T-cell (primary cell): ENCODE measurements at regions not wholly inside any gene's neighbourhood (a gene's known extent, or its start where the extent isn't known, plus 50 kb on each side); places are given as distances from the start of the nearest gene placed in this dataset.

Experiments
- ATAC-seq, 4 experiments: fragments of 200-7000 bp in 3 of 4; fragments of 150-1000 bp in 1 of 4; cut with Tn5 transposase; replicated peaks in 1 of 4; 1 replicate in 3 of 4; 2 replicates in 1 of 4; pipeline ENCODE4 v1.10.0; 2021; ENCODE audit warnings: moderate library complexity in 3 of 4, mild to moderate bottlenecking in 2 of 4, moderate number of reproducible peaks in 1 of 4
- CTCF ChIA-PET, 2 donors: fragments of 300-600 bp; sonication (Branson Sonifier 250); formaldehyde crosslinking; loops; one replicate each; lab custom pipeline; 2022; ENCODE audit warnings: antibody characterized with exemption in 2 of 2; lab: Charles Lee
- POLR2A ChIA-PET, 2 donors: fragments of 300-600 bp; sonication (Branson Sonifier 250); formaldehyde crosslinking; loops; one replicate each; lab custom pipeline; 2022; ENCODE audit warnings: antibody characterized with exemption in 2 of 2; lab: Charles Lee
- DNase-seq, 35 experiments: peaks; one replicate each; pipeline versions ENCODE4 v3.0.0 to v3.0.0-alpha.2; 2013 to 2023
- H3K27ac ChIP-seq: one replicate; pipeline ENCODE4 v1.5.1; 2013; ENCODE audit warnings: low read length
- H3K27me3 ChIP-seq, 2 experiments: replicated peaks in 1 of 2; 1 replicate in 1 of 2; 2 replicates in 1 of 2; pipeline versions ENCODE4 v1.6.1 to v1.7.0; 2013; ENCODE audit warnings: low read length in 1 of 2, mixed read lengths in 1 of 2; ENCODE audit not compliant: control insufficient read depth in 2 of 2, insufficient read depth in 2 of 2; ENCODE audit errors: extremely low read depth in 1 of 2
- H3K36me3 ChIP-seq, 2 donors: 1 replicate in 1 of 2; 2 replicates in 1 of 2; pipeline versions ENCODE4 v1.6.1 to v1.7.0; 2013; ENCODE audit warnings: low read length in 1 of 2; ENCODE audit not compliant: control insufficient read depth in 2 of 2, insufficient read depth in 1 of 2; ENCODE audit errors: extremely low read depth in 1 of 2
- H3K4me1 ChIP-seq, 2 experiments: 1 replicate in 1 of 2; 2 replicates in 1 of 2; pipeline versions ENCODE4 v1.6.1 to v1.7.0; 2013; ENCODE audit warnings: low read length in 2 of 2, mixed read lengths in 1 of 2; ENCODE audit not compliant: insufficient read depth in 2 of 2, control insufficient read depth in 1 of 2; ENCODE audit errors: extremely low read depth in 1 of 2
- H3K4me3 ChIP-seq, 2 donors: 1 replicate in 1 of 2; 2 replicates in 1 of 2; pipeline versions ENCODE4 v1.5.1 to v1.7.0; 2013; ENCODE audit warnings: mild to moderate bottlenecking in 2 of 2, low read length in 1 of 2, moderate library complexity in 1 of 2; ENCODE audit not compliant: control insufficient read depth in 1 of 2; ENCODE audit errors: extremely low read depth in 1 of 2
- H3K9me3 ChIP-seq: 2 replicates; pipeline ENCODE4 v1.7.0; 2013
- H3K27ac Mint-ChIP-seq, 2 donors: one replicate each; pipeline ENCODE4 v1.8.0; 2020 to 2021; ENCODE audit warnings: mild to moderate bottlenecking in 2 of 2, mixed read lengths in 2 of 2
- H3K27me3 Mint-ChIP-seq, 2 donors: one replicate each; pipeline ENCODE4 v1.8.0; 2021 to 2022; ENCODE audit warnings: mixed read lengths in 2 of 2
- H3K36me3 Mint-ChIP-seq: one replicate; pipeline ENCODE4 v1.8.0; 2021; ENCODE audit warnings: mixed read lengths
- H3K4me1 Mint-ChIP-seq, 3 donors: one replicate each; pipeline ENCODE4 v1.8.0; 2020 to 2022; ENCODE audit warnings: mixed read lengths in 3 of 3, mild to moderate bottlenecking in 1 of 3
- H3K4me3 Mint-ChIP-seq, 3 donors: one replicate each; pipeline ENCODE4 v1.8.0; 2020 to 2022; ENCODE audit warnings: mild to moderate bottlenecking in 3 of 3, mixed read lengths in 3 of 3, moderate library complexity in 3 of 3
- H3K9me3 Mint-ChIP-seq, 3 donors: one replicate each; pipeline ENCODE4 v1.8.0; 2020 to 2022; ENCODE audit warnings: mixed read lengths in 3 of 3
- WGBS: methylation state at CpG from one replicate; pipeline ENCODE4 v1.1.5; 2013; ENCODE audit warnings: missing lambda C conversion rate; ENCODE audit not compliant: insufficient coverage; 5-methylcytosine and 5-hydroxymethylcytosine counted together

- Mint-ChIP-seq H3K27me3 (no peaks in the 10 kb centered on the region), H3K4me1 (no peaks in the 10 kb centered on the region), H3K27ac (no peak overlapping the region), H3K4me3 (no peak overlapping the region), H3K36me3 (no peaks in the 10 kb centered on the region), H3K9me3 (peaks cover 0 to 8% (median 4%) of the 10 kb centered on the region in 3 donors)
- ATAC-seq = no peak
- Histone ChIP-seq H3K27ac (no peak overlapping the region), H3K27me3 (no peaks in the 10 kb centered on the region), H3K36me3 (no peaks in the 10 kb centered on the region), H3K4me1 (no peaks in the 10 kb centered on the region), H3K9me3 (no peaks in the 10 kb centered on the region), H3K4me3 (no peak overlapping the region)
- CTCF ChIA-PET = no interaction called here
- POLR2A ChIA-PET = no interaction called here
- DNase-seq = no peak
- 50% methylated on average over 1 of the region's 3 CpGs for WGBS
Measured at GRCh38 chr18:44041553-44041952, 639.1 kb upstream of the SETBP1 start.

- no peak for DNase-seq
- no peaks in the 10 kb centered on the region for H3K27me3 Mint-ChIP-seq
- no peaks in the 10 kb centered on the region for H3K36me3 Mint-ChIP-seq
- Histone ChIP-seq H3K4me3 (no peak overlapping the region), H3K27me3 (no peaks in the 10 kb centered on the region), H3K27ac (no peak overlapping the region), H3K36me3 (no peaks in the 10 kb centered on the region), H3K4me1 (no peaks in the 10 kb centered on the region), H3K9me3 (no peaks in the 10 kb centered on the region)
- H3K4me1 Mint-ChIP-seq = no peaks in the 10 kb centered on the region
- peaks cover 0 to 8% (median 8%) of the 10 kb centered on the region in 3 donors for H3K9me3 Mint-ChIP-seq
- ChIA-PET POLR2A (no interaction called here), CTCF (no interaction called here)
- no peak overlapping the region for H3K4me3 Mint-ChIP-seq
- ATAC-seq = no peak
- 100% methylated on average over 1 of the region's 4 CpGs for WGBS
- H3K27ac Mint-ChIP-seq = no peak overlapping the region
Measured at GRCh38 chr18:44041961-44042360, 638.7 kb upstream of the SETBP1 start.

- Histone ChIP-seq H3K4me1 (no peaks in the 10 kb centered on the region), H3K27ac (no peak overlapping the region), H3K36me3 (no peaks in the 10 kb centered on the region), H3K9me3 (no peaks in the 10 kb centered on the region), H3K27me3 (no peaks in the 10 kb centered on the region), H3K4me3 (no peak overlapping the region)
- DNase-seq = no peak
- ChIA-PET CTCF (no interaction called here), POLR2A (interaction anchor here in 1 of 2 donors (0.6 kb wide), 1 partner anchor 12 kb away, joined by 9 read pairs; no protein-coding TSS in a partner anchor)
- Mint-ChIP-seq H3K27me3 (no peaks in the 10 kb centered on the region), H3K27ac (no peak overlapping the region), H3K9me3 (peaks cover 0 to 11% (median 7%) of the 10 kb centered on the region in 3 donors), H3K36me3 (no peaks in the 10 kb centered on the region), H3K4me3 (no peak overlapping the region), H3K4me1 (no peaks in the 10 kb centered on the region)
- no peak for ATAC-seq
- no CpG with 5 or more reads among the region's 8 CpGs for WGBS
Measured at GRCh38 chr18:44046376-44046975, 634.2 kb upstream of the SETBP1 start.

- no peaks in the 10 kb centered on the region for H3K36me3 ChIP-seq
- H3K27me3 Mint-ChIP-seq = no peaks in the 10 kb centered on the region
- H3K27me3 ChIP-seq = no peaks in the 10 kb centered on the region
- H3K27ac Mint-ChIP-seq = no peak overlapping the region
- H3K36me3 Mint-ChIP-seq = no peaks in the 10 kb centered on the region
- DNase-seq = no peak
- H3K9me3 Mint-ChIP-seq = peaks cover 0 to 10% (median 7%) of the 10 kb centered on the region in 3 donors
- ChIA-PET CTCF (no interaction called here), POLR2A (no interaction called here)
- H3K4me1 ChIP-seq = no peaks in the 10 kb centered on the region
- no peak overlapping the region for H3K27ac ChIP-seq
- WGBS = 100% methylated on average over 1 of the region's 3 CpGs
- no peak for ATAC-seq
- no peak overlapping the region for H3K4me3 Mint-ChIP-seq
- H3K4me1 Mint-ChIP-seq = no peaks in the 10 kb centered on the region
- no peaks in the 10 kb centered on the region for H3K9me3 ChIP-seq
- H3K4me3 ChIP-seq = no peak overlapping the region
Measured at GRCh38 chr18:44047585-44047984, 633.1 kb upstream of the SETBP1 start.

- H3K27me3 ChIP-seq = no peaks in the 10 kb centered on the region
- H3K4me1 ChIP-seq = no peaks in the 10 kb centered on the region
- Mint-ChIP-seq H3K36me3 (no peaks in the 10 kb centered on the region), H3K4me1 (no peaks in the 10 kb centered on the region), H3K9me3 (peaks cover 0 to 10% (median 7%) of the 10 kb centered on the region in 3 donors), H3K27ac (no peak overlapping the region), H3K27me3 (no peaks in the 10 kb centered on the region), H3K4me3 (no peak overlapping the region)
- ATAC-seq (no peak), DNase-seq (no peak)
- ChIA-PET CTCF (no interaction called here), POLR2A (no interaction called here)
- no peak overlapping the region for H3K27ac ChIP-seq
- 83% methylated on average over 1 of the region's 3 CpGs for WGBS
- no peak overlapping the region for H3K4me3 ChIP-seq
- no peaks in the 10 kb centered on the region for H3K36me3 ChIP-seq
- no peaks in the 10 kb centered on the region for H3K9me3 ChIP-seq
Measured at GRCh38 chr18:44048435-44048834, 632.3 kb upstream of the SETBP1 start.

- Histone ChIP-seq H3K27ac (no peak overlapping the region), H3K27me3 (no peaks in the 10 kb centered on the region), H3K4me1 (no peaks in the 10 kb centered on the region), H3K36me3 (no peaks in the 10 kb centered on the region), H3K4me3 (no peak overlapping the region), H3K9me3 (no peaks in the 10 kb centered on the region)
- POLR2A ChIA-PET = no interaction called here
- Mint-ChIP-seq H3K4me1 (no peaks in the 10 kb centered on the region), H3K36me3 (no peaks in the 10 kb centered on the region), H3K9me3 (peaks cover 0 to 7% (median 7%) of the 10 kb centered on the region in 3 donors), H3K27ac (no peak overlapping the region), H3K4me3 (no peak overlapping the region), H3K27me3 (no peaks in the 10 kb centered on the region)
- WGBS = no CpG with 5 or more reads among the region's 2 CpGs
- DNase-seq (no peak), ATAC-seq (no peak)
- CTCF ChIA-PET = no interaction called here
Measured at GRCh38 chr18:44048846-44049245, 631.8 kb upstream of the SETBP1 start.

GRCh38 chr18:44051026-44051425 is 629.7 kb upstream of the SETBP1 start:
- no peaks in the 10 kb centered on the region for H3K4me1 Mint-ChIP-seq
- no peaks in the 10 kb centered on the region for H3K27me3 Mint-ChIP-seq
- Histone ChIP-seq H3K27ac (no peak overlapping the region), H3K4me1 (no peaks in the 10 kb centered on the region), H3K27me3 (no peaks in the 10 kb centered on the region), H3K9me3 (no peaks in the 10 kb centered on the region), H3K36me3 (no peaks in the 10 kb centered on the region), H3K4me3 (no peak overlapping the region)
- H3K27ac Mint-ChIP-seq = no peak overlapping the region
- no peak overlapping the region for H3K4me3 Mint-ChIP-seq
- no CpG with 5 or more reads among the region's 1 CpG for WGBS
- ChIA-PET CTCF (no interaction called here), POLR2A (no interaction called here)
- ATAC-seq (no peak), DNase-seq (no peak)
- H3K9me3 Mint-ChIP-seq = peaks cover 0 to 7% (median 7%) of the 10 kb centered on the region in 3 donors
- H3K36me3 Mint-ChIP-seq = no peaks in the 10 kb centered on the region
